H1 (cell line): ENCODE measurements at regions not wholly inside any gene's neighbourhood (a gene's known extent, or its start where the extent isn't known, plus 50 kb on each side); places are given as distances from the start of the nearest gene placed in this dataset.

Experiments
- CTCF ChIA-PET: fragments of 300-600 bp; sonication (Branson Sonifier 250); formaldehyde crosslinking; loops from one replicate; lab custom pipeline; 2021; ENCODE audit not compliant: partially characterized antibody; lab: Charles Lee
- POLR2A ChIA-PET: fragments of 300-600 bp; sonication (Branson Sonifier 250); formaldehyde crosslinking; loops from one replicate; lab custom pipeline; 2021; ENCODE audit warnings: inconsistent platforms; ENCODE audit not compliant: partially characterized antibody; lab: Charles Lee
- DNase-seq, 2 experiments: peaks; one replicate each; pipeline versions ENCODE4 v3.0.0 to v3.0.0-alpha.2; 2010 to 2022; ENCODE audit warnings: low spot score in 2 of 2, low read depth in 1 of 2, mixed read lengths in 1 of 2
- FAIRE-seq: peaks from 2 replicates; lab custom pipeline; 2011; peaks lifted over from hg19 to GRCh38; lab: Jason Lieb, UNC
- H2AFZ ChIP-seq: 2 replicates; pipeline ENCODE4 v1.8.1; 2012; ENCODE audit warnings: low read length, inconsistent platforms
- H2AK5ac ChIP-seq: 2 replicates; pipeline ENCODE4 v1.6.1; 2013; ENCODE audit warnings: low read depth, low read length
- H2BK120ac ChIP-seq: replicated peaks from 2 replicates; pipeline ENCODE3; 2013; ENCODE audit warnings: low read depth, low read length, inconsistent platforms
- H2BK12ac ChIP-seq: 2 replicates; pipeline ENCODE4 v1.6.1; 2013; ENCODE audit warnings: low read depth, low read length
- H2BK15ac ChIP-seq: 2 replicates; pipeline ENCODE4 v1.6.1; 2013; ENCODE audit warnings: low read length
- H2BK20ac ChIP-seq: 2 replicates; pipeline ENCODE4 v1.6.1; 2013; ENCODE audit warnings: low read length
- H2BK5ac ChIP-seq: 2 replicates; pipeline ENCODE4 v1.6.1; 2013; ENCODE audit warnings: low read depth, low read length
- H3K14ac ChIP-seq: 2 replicates; pipeline ENCODE4 v1.6.1; 2013; ENCODE audit warnings: inconsistent platforms; ENCODE audit not compliant: insufficient read length
- H3K18ac ChIP-seq: 2 replicates; pipeline ENCODE4 v1.6.1; 2013; ENCODE audit warnings: low read length; ENCODE audit errors: extremely low read depth
- H3K23ac ChIP-seq: 2 replicates; pipeline ENCODE4 v1.6.1; 2013; ENCODE audit warnings: inconsistent platforms; ENCODE audit not compliant: insufficient read length
- H3K23me2 ChIP-seq: 2 replicates; pipeline ENCODE4 v1.6.1; 2013; ENCODE audit warnings: low read depth, low read length
- H3K27ac ChIP-seq: 2 replicates; pipeline ENCODE4 v1.6.1; 2011; ENCODE audit warnings: low read depth, low read length, inconsistent platforms
- H3K27me3 ChIP-seq, 4 experiments: replicated peaks in 1 of 4; 1 replicate in 1 of 4; 2 replicates in 3 of 4; pipeline versions ENCODE4 v1.6.1 to v1.8.1; 2011 to 2013; ENCODE audit warnings: low read length in 3 of 4, mild to moderate bottlenecking in 3 of 4, inconsistent platforms in 2 of 4, mixed read lengths in 2 of 4, moderate library complexity in 1 of 4; ENCODE audit not compliant: control insufficient read depth in 3 of 4, insufficient read depth in 3 of 4; ENCODE audit errors: extremely low read depth in 1 of 4
- H3K36me3 ChIP-seq, 4 experiments: 2 replicates each; pipeline versions ENCODE4 v1.6.1 to v1.8.1; 2011 to 2013; ENCODE audit warnings: mild to moderate bottlenecking in 4 of 4, low read length in 3 of 4, moderate library complexity in 2 of 4, control low read depth in 1 of 4, inconsistent platforms in 1 of 4; ENCODE audit not compliant: insufficient read depth in 4 of 4, control insufficient read depth in 2 of 4
- H3K4ac ChIP-seq: replicated peaks from 2 replicates; pipeline ENCODE3; 2013; ENCODE audit warnings: low read length, low read depth, mixed read lengths, inconsistent platforms; ENCODE audit not compliant: insufficient read length
- H3K4me1 ChIP-seq, 4 experiments: replicated peaks in 1 of 4; 1 replicate in 1 of 4; 2 replicates in 3 of 4; pipeline versions ENCODE4 v1.6.1 to v1.8.1; 2011 to 2013; ENCODE audit warnings: low read length in 3 of 4, inconsistent platforms in 2 of 4, mixed read lengths in 1 of 4; ENCODE audit not compliant: insufficient read depth in 4 of 4, control insufficient read depth in 3 of 4
- H3K4me2 ChIP-seq, 2 experiments: 2 replicates each; pipeline versions ENCODE4 v1.6.1 to v1.8.1; 2011 to 2013; ENCODE audit warnings: low read depth in 2 of 2, low read length in 2 of 2, control low read depth in 1 of 2, inconsistent platforms in 1 of 2, mild to moderate bottlenecking in 1 of 2; ENCODE audit not compliant: insufficient read depth in 1 of 2
- H3K4me3 ChIP-seq, 4 experiments: fragments of 200-600, 300-600 bp in 1 of 4; sonication (generic), shearing (Covaris generic), sonication (Bioruptor Twin) in 1 of 4; 2 replicates each; pipeline versions ENCODE4 v1.5.1 to v1.8.1; 2011 to 2016; ENCODE audit warnings: low read length in 4 of 4, low read depth in 3 of 4, control low read depth in 2 of 4, inconsistent platforms in 2 of 4, mild to moderate bottlenecking in 2 of 4, mixed read lengths in 1 of 4, moderate library complexity in 1 of 4; ENCODE audit not compliant: insufficient read depth in 2 of 4; ENCODE audit errors: extremely low read depth in 1 of 4
- H3K56ac ChIP-seq: replicated peaks from 2 replicates; pipeline ENCODE3; 2013; ENCODE audit warnings: low read depth, mild to moderate bottlenecking, mixed read lengths, low read length, inconsistent platforms; ENCODE audit not compliant: insufficient read length
- H3K79me1 ChIP-seq: 2 replicates; pipeline ENCODE4 v1.6.1; 2013; ENCODE audit warnings: low read depth, low read length, control low read depth
- H3K79me2 ChIP-seq, 2 experiments: 2 replicates each; pipeline versions ENCODE4 v1.6.1 to v1.8.1; 2012 to 2013; ENCODE audit warnings: low read length in 2 of 2, mild to moderate bottlenecking in 2 of 2, inconsistent platforms in 1 of 2; ENCODE audit not compliant: insufficient read depth in 2 of 2, control insufficient read depth in 1 of 2
- H3K9ac ChIP-seq, 4 experiments: replicated peaks in 1 of 4; 1 replicate in 1 of 4; 2 replicates in 3 of 4; pipeline versions ENCODE4 v1.6.1 to v1.8.1; 2011 to 2013; ENCODE audit warnings: low read depth in 3 of 4, low read length in 3 of 4, control low read depth in 2 of 4, mild to moderate bottlenecking in 2 of 4, moderate library complexity in 2 of 4, inconsistent platforms in 1 of 4; ENCODE audit errors: extremely low read depth in 1 of 4
- H3K9me3 ChIP-seq, 2 experiments: 2 replicates each; pipeline versions ENCODE4 v1.6.1 to v1.8.1; 2012 to 2013; ENCODE audit warnings: mild to moderate bottlenecking in 2 of 2, moderate library complexity in 2 of 2, control low read depth in 1 of 2, inconsistent platforms in 1 of 2, low read depth in 1 of 2, low read length in 1 of 2, mixed read lengths in 1 of 2; ENCODE audit not compliant: insufficient read depth in 2 of 2
- H4K20me1 ChIP-seq, 2 experiments: replicated peaks in 1 of 2; 2 replicates each; pipeline versions ENCODE3 to v1.8.1; 2011 to 2013; ENCODE audit warnings: inconsistent platforms in 2 of 2, low read length in 2 of 2, mild to moderate bottlenecking in 1 of 2; ENCODE audit not compliant: insufficient read depth in 2 of 2, control insufficient read depth in 1 of 2
- H4K5ac ChIP-seq: 2 replicates; pipeline ENCODE4 v1.6.1; 2013; ENCODE audit warnings: low read length, low read depth, mixed read lengths, inconsistent platforms; ENCODE audit not compliant: insufficient read length
- H4K8ac ChIP-seq: 2 replicates; pipeline ENCODE4 v1.8.0; 2013; ENCODE audit warnings: mild to moderate bottlenecking, moderate library complexity, low read length, inconsistent platforms; ENCODE audit not compliant: insufficient read depth; ENCODE audit errors: extremely low read depth
- H4K91ac ChIP-seq: replicated peaks from 2 replicates; pipeline ENCODE3; 2013; ENCODE audit warnings: low read length, mixed read lengths, inconsistent platforms; ENCODE audit not compliant: insufficient read length
- BACH1 ChIP-seq: IDR thresholded peaks from 2 replicates; pipeline ENCODE4 v1.6.1; 2012; ENCODE audit warnings: low read length, improper control_type of control experiment
- CBX5 ChIP-seq: fragments of 300-800, 300-1000 bp; sonication (generic); IDR thresholded peaks from 2 replicates; pipeline ENCODE4 v1.7.1; 2016; ENCODE audit warnings: antibody characterized with exemption, low read length, low read depth
- CBX8 ChIP-seq: fragments of 300-800, 300-1000 bp; sonication (generic); IDR thresholded peaks from 2 replicates; pipeline ENCODE4 v1.7.1; 2016; ENCODE audit warnings: low read depth, low read length, borderline replicate concordance
- CHD2 ChIP-seq: IDR thresholded peaks from 2 replicates; pipeline ENCODE4 v1.6.1; 2012; ENCODE audit warnings: low read length, improper control_type of control experiment
- EZH2 ChIP-seq: fragments of 200-600 bp; sonication (generic); IDR thresholded peaks from 2 replicates; pipeline ENCODE4 v1.7.1; 2012; ENCODE audit warnings: low read depth, mild to moderate bottlenecking, moderate library complexity, low read length, inconsistent platforms; ENCODE audit not compliant: severe bottlenecking
- JUN ChIP-seq: IDR thresholded peaks from 2 replicates; pipeline ENCODE4 v1.6.1; 2011; ENCODE audit warnings: low read depth, mild to moderate bottlenecking, improper control_type of control experiment, low read length
- POLR2A ChIP-seq, 2 experiments: IDR thresholded peaks; 1 replicate in 1 of 2; 2 replicates in 1 of 2; pipeline ENCODE4 v1.6.1; 2011; ENCODE audit warnings: low read depth in 2 of 2, low read length in 2 of 2, mild to moderate bottlenecking in 2 of 2; ENCODE audit errors: control extremely low read depth in 1 of 2
- POU5F1 ChIP-seq: IDR thresholded peaks from 2 replicates; pipeline ENCODE4 v1.6.1; 2011; ENCODE audit warnings: low read depth, mild to moderate bottlenecking, low read length, moderate library complexity
- RNF2 ChIP-seq: fragments of 200-900, 300-1000 bp; sonication (generic); IDR thresholded peaks from 2 replicates; pipeline ENCODE4 v1.7.1; 2016; ENCODE audit warnings: borderline replicate concordance, low read depth, mild to moderate bottlenecking, antibody characterized with exemption, low read length; ENCODE audit not compliant: poor library complexity, severe bottlenecking; ENCODE audit errors: missing control alignments
- RXRA ChIP-seq: IDR thresholded peaks from 2 replicates; pipeline ENCODE4 v1.6.1; 2011; ENCODE audit warnings: low read depth, mild to moderate bottlenecking, low read length, moderate library complexity; ENCODE audit not compliant: insufficient read depth
- SP4 ChIP-seq: IDR thresholded peaks from 2 replicates; pipeline ENCODE4 v1.6.1; 2012; ENCODE audit warnings: low read length, inconsistent platforms
- SUZ12 ChIP-seq: fragments of 200-600 bp; sonication (generic); IDR thresholded peaks from 2 replicates; pipeline ENCODE4 v1.6.1; 2012; ENCODE audit warnings: mild to moderate bottlenecking, inconsistent platforms, low read length, moderate library complexity, mixed read lengths
- USF2 ChIP-seq: IDR thresholded peaks from 2 replicates; pipeline ENCODE4 v1.6.1; 2011; ENCODE audit warnings: low read length, improper control_type of control experiment
- WGBS, 2 experiments: shearing (Covaris generic) in 1 of 2; methylation state at CpG; one replicate each; pipeline versions ENCODE4 v1.1.6 to v1.1.7; 2013 to 2015; ENCODE audit warnings: low lambda C conversion rate in 2 of 2, mixed read lengths in 2 of 2, inconsistent platforms in 1 of 2, low coverage in 1 of 2, missing lambda C conversion rate in 1 of 2; ENCODE audit not compliant: insufficient replicate concordance in 2 of 2, insufficient coverage in 1 of 2, insufficient read length in 1 of 2; ENCODE audit errors: extremely low coverage in 1 of 2, missing lambda C conversion rate in 1 of 2; 5-methylcytosine and 5-hydroxymethylcytosine counted together

GRCh38 chr9:86724529-86724928 lies 222.8 kb downstream of the GAS1 start:
- Histone ChIP-seq H3K9ac (no peak overlapping the region), H3K18ac (no peak overlapping the region), H2BK15ac (no peak overlapping the region), H2BK120ac (no peak overlapping the region), H4K5ac (no peak overlapping the region), H3K4me3 (no peak overlapping the region), H2AFZ (no peak overlapping the region), H2BK12ac (no peak overlapping the region), H3K4ac (no peak overlapping the region), H3K79me2 (no peaks in the 10 kb centered on the region), H3K4me1 (peaks cover 0 to 5% (median 2%) of the 10 kb centered on the region in 4 experiments; a peak in 3 of 7 replicates), H2BK20ac (no peak overlapping the region), H3K23ac (no peak overlapping the region), H3K9me3 (no peaks in the 10 kb centered on the region), H3K27ac (no peak overlapping the region), H3K23me2 (no peaks in the 10 kb centered on the region), H3K56ac (no peak overlapping the region), H3K4me2 (no peak overlapping the region), H2AK5ac (no peak overlapping the region), H4K20me1 (no peaks in the 10 kb centered on the region), H4K91ac (no peak overlapping the region), H3K36me3 (no peaks in the 10 kb centered on the region), H3K14ac (no peak overlapping the region), H3K79me1 (no peaks in the 10 kb centered on the region), H3K27me3 (no peaks in the 10 kb centered on the region), H4K8ac (no peak overlapping the region), H2BK5ac (no peak overlapping the region)
- CTCF ChIA-PET = interaction anchor here (0.6 kb wide), 1 partner anchor 123 kb away, joined by 3 read pairs; no protein-coding TSS in a partner anchor
- FAIRE-seq (no peak), DNase-seq (no peak)
- 92% methylated on average over 1 of the region's 1 CpG; no CpG with 5 or more reads in 1 of the 2 experiments for WGBS, 2 experiments
- POLR2A ChIA-PET = interaction anchor here (0.6 kb wide), 1 partner anchor 15 kb away, joined by 3 read pairs; no protein-coding TSS in a partner anchor
- TF ChIP-seq JUN = no peak
- no peak for TF ChIP-seq SUZ12
- no peak for TF ChIP-seq SP4
- no peak for TF ChIP-seq BACH1
- no peak for TF ChIP-seq RXRA
- TF ChIP-seq CBX8 = no peak
- no peak for TF ChIP-seq EZH2
- TF ChIP-seq USF2 = no peak
- TF ChIP-seq CBX5 = no peak
- no peak for TF ChIP-seq CHD2
- TF ChIP-seq POLR2A (IDR thresholded peaks at IDR 0.05; ENCODE audit: control extremely low read depth in 1 of 2, low read depth in 2 of 2, low read length in 2 of 2) = no peak
- TF ChIP-seq RNF2 = no peak
- TF ChIP-seq POU5F1 = no peak
